ENCODE measurements at regions not wholly inside any gene's neighbourhood (a gene's known extent, or its start where the extent isn't known, plus 50 kb on each side); places are given as distances from the start of the nearest gene placed in this dataset.

- no peaks in the 10 kb centered on the region for H3K9me3 ChIP-seq (ENCODE audit: low read depth, low read length, poor library complexity, severe bottlenecking)
- BruUV-seq (replicated peaks), result no TSS peak
- POLR2A ChIA-PET (ENCODE audit: low non-redundant PET), result no interaction called here
- no peak overlapping the region for H3K27ac ChIP-seq (ENCODE audit: low read depth, low read length, poor library complexity, severe bottlenecking)
- no peaks in the 10 kb centered on the region for H3K4me1 ChIP-seq (ENCODE audit: insufficient read depth, low read length, poor library complexity, severe bottlenecking)
- no peak for DNase-seq (ENCODE audit: low spot score)
- H3K36me3 ChIP-seq (ENCODE audit: insufficient read depth, low read length, poor library complexity, severe bottlenecking), result no peaks in the 10 kb centered on the region
- intact Hi-C loops (cut with micrococcal nuclease; ENCODE audit: unreplicated experiment), result no loop called here
- no peak for TF ChIP-seq EZH2 (IDR thresholded peaks at IDR 0.05; ENCODE audit: borderline replicate concordance, low read depth, low read length, poor library complexity, severe bottlenecking)
- TF ChIP-seq, protein P1, sequence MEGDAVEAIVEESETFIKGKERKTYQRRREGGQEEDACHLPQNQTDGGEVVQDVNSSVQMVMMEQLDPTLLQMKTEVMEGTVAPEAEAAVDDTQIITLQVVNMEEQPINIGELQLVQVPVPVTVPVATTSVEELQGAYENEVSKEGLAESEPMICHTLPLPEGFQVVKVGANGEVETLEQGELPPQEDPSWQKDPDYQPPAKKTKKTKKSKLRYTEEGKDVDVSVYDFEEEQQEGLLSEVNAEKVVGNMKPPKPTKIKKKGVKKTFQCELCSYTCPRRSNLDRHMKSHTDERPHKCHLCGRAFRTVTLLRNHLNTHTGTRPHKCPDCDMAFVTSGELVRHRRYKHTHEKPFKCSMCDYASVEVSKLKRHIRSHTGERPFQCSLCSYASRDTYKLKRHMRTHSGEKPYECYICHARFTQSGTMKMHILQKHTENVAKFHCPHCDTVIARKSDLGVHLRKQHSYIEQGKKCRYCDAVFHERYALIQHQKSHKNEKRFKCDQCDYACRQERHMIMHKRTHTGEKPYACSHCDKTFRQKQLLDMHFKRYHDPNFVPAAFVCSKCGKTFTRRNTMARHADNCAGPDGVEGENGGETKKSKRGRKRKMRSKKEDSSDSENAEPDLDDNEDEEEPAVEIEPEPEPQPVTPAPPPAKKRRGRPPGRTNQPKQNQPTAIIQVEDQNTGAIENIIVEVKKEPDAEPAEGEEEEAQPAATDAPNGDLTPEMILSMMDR (conservative IDR thresholded peaks at IDR 0.05; ENCODE audit: low read depth, low read length), result no peak
- no peaks in the 10 kb centered on the region for H3K27me3 ChIP-seq (replicated peaks; ENCODE audit: insufficient read depth, low read depth, low read length, poor library complexity)
- CTCF ChIA-PET, result no interaction called here
- H3K4me3 ChIP-seq (ENCODE audit: low read depth, low read length, poor library complexity, severe bottlenecking), result no peak overlapping the region
Measured at GRCh38 chr9:82320566-82320965, 332.0 kb downstream of the SPATA31D1 start.

DNA sequence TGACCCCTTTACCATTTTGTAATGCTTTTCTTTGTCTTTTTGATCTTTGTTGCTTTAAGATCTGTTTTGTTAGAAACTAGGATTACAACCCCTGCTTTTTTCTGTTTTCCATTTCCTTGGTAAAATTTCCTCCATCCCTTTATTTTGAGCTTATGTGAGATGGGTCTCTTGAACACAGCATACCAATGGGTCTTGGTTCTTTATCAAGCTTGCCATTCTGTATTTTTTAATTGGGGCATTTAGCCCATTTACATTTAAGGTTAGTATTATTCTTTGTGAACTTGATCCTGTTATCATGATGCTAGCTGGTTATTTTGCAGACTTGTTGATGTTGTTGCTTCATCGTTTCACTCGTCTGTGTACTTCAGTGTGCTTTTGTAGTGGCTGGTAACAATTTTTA lies 337.3 kb downstream of the SPATA31D1 start:
- Histone ChIP-seq H3K36me3 (ENCODE audit: insufficient read depth, low read length, poor library complexity, severe bottlenecking) (no peaks in the 10 kb centered on the region), H3K27me3 (replicated peaks; ENCODE audit: insufficient read depth, low read depth, low read length, poor library complexity) (no peaks in the 10 kb centered on the region), H3K27ac (ENCODE audit: low read depth, low read length, poor library complexity, severe bottlenecking) (no peak overlapping the region), H3K4me1 (ENCODE audit: insufficient read depth, low read length, poor library complexity, severe bottlenecking) (no peaks in the 10 kb centered on the region), H3K9me3 (ENCODE audit: low read depth, low read length, poor library complexity, severe bottlenecking) (no peaks in the 10 kb centered on the region), H3K4me3 (ENCODE audit: low read depth, low read length, poor library complexity, severe bottlenecking) (no peak overlapping the region)
- POLR2A ChIA-PET (ENCODE audit: low non-redundant PET), result no interaction called here
- TF ChIP-seq, protein P1 (conservative IDR thresholded peaks at IDR 0.05; ENCODE audit: low read depth, low read length), result no peak
- no peak for TF ChIP-seq EZH2 (IDR thresholded peaks at IDR 0.05; ENCODE audit: borderline replicate concordance, low read depth, low read length, poor library complexity, severe bottlenecking)
- BruUV-seq (replicated peaks), result no TSS peak
- no peak for DNase-seq (ENCODE audit: low spot score)
- CTCF ChIA-PET, result no interaction called here
- intact Hi-C loops (cut with micrococcal nuclease; ENCODE audit: unreplicated experiment), result loop anchor here (5.0 kb wide), 1 partner anchor 61 kb away; no protein-coding TSS in a partner anchor

DNA sequence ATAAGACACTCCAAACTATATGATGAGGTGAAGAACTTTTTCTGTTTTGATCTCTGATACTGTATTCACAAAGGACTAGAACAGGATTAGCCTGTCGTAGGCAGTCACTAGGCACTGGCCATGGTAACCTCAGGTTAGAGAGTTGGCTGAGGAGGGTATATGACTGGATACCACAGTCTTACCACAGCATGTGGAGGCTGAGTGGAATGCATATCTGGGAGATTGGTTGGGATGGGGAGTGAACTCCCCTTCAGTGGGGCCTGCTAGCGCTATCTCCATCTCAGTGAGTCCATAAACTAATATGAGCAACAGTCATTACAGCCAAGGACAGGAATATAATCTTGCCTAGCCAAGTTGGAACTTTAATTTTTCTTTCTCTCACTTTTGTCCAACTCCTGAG lies 339.1 kb downstream of the SPATA31D1 start:
- CTCF ChIA-PET, result no interaction called here
- H3K9me3 ChIP-seq (ENCODE audit: low read depth, low read length, poor library complexity, severe bottlenecking), result no peaks in the 10 kb centered on the region

More for the DNA sequence above, 339.1 kb downstream of the SPATA31D1 start:
- H3K4me1 ChIP-seq (ENCODE audit: insufficient read depth, low read length, poor library complexity, severe bottlenecking), result no peaks in the 10 kb centered on the region
- POLR2A ChIA-PET (ENCODE audit: low non-redundant PET), result no interaction called here
- intact Hi-C loops (cut with micrococcal nuclease; ENCODE audit: unreplicated experiment), result loop anchor here (5.0 kb wide), 1 partner anchor 60 kb away; no protein-coding TSS in a partner anchor
- DNase-seq (ENCODE audit: low spot score), result no peak
- no peak overlapping the region for H3K4me3 ChIP-seq (ENCODE audit: low read depth, low read length, poor library complexity, severe bottlenecking)
- H3K27ac ChIP-seq (ENCODE audit: low read depth, low read length, poor library complexity, severe bottlenecking), result no peak overlapping the region
- H3K27me3 ChIP-seq (replicated peaks; ENCODE audit: insufficient read depth, low read depth, low read length, poor library complexity), result no peaks in the 10 kb centered on the region
- BruUV-seq (replicated peaks), result no TSS peak
- TF ChIP-seq, protein P1 (conservative IDR thresholded peaks at IDR 0.05; ENCODE audit: low read depth, low read length), result no peak
- no peak for TF ChIP-seq EZH2 (IDR thresholded peaks at IDR 0.05; ENCODE audit: borderline replicate concordance, low read depth, low read length, poor library complexity, severe bottlenecking)
- no peaks in the 10 kb centered on the region for H3K36me3 ChIP-seq (ENCODE audit: insufficient read depth, low read length, poor library complexity, severe bottlenecking)

Data from A673 (cell line).